ENCODE measurements at regions not wholly inside any gene's neighbourhood (a gene's known extent, or its start where the extent isn't known, plus 50 kb on each side); places are given as distances from the start of the nearest gene placed in this dataset.
A peak's percentile ranks its signal among the peaks of the same experiment; 100 is the strongest.

DNA sequence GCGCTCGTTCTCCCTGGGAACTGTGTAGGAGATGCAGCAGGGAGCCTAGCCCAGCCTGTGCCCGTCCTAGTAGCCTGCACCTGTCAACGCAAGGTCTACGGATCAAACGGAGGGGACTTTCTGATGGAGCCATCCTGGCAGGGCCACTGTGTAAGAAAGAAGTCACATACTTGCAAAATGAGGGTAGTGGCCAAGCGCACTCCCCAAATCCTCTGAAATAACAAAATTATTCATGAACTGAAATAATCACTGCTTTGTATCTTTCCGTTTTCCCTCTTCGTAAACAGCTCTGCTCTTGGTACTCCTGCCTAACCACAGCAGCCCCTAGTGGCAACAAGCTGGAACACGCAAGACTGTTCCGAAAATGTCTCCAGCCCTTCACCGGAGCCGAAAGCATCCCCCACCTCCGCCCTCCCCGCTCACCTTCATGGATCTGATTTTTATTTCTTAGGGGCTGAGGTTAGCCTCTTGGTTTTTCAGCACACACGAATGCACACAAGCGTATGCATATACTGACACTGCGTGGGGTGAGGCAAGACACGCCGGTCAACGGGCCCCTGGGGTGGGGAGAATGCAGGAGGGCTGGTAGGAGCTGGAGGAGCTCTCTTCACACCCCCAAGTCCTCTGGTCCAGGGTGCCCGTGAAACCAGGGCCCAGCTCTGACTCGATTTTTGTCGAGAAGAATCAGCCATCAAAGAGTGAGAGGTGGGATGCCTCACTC lies 100.8 kb downstream of the ABCC12 start:
- TF ChIP-seq, protein P1, sequence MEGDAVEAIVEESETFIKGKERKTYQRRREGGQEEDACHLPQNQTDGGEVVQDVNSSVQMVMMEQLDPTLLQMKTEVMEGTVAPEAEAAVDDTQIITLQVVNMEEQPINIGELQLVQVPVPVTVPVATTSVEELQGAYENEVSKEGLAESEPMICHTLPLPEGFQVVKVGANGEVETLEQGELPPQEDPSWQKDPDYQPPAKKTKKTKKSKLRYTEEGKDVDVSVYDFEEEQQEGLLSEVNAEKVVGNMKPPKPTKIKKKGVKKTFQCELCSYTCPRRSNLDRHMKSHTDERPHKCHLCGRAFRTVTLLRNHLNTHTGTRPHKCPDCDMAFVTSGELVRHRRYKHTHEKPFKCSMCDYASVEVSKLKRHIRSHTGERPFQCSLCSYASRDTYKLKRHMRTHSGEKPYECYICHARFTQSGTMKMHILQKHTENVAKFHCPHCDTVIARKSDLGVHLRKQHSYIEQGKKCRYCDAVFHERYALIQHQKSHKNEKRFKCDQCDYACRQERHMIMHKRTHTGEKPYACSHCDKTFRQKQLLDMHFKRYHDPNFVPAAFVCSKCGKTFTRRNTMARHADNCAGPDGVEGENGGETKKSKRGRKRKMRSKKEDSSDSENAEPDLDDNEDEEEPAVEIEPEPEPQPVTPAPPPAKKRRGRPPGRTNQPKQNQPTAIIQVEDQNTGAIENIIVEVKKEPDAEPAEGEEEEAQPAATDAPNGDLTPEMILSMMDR (IDR thresholded peaks at IDR 0.05): peak in 2 of 3 donors; percentile 53 to 60
- no peak for TF ChIP-seq POLR2AphosphoS5 (IDR thresholded peaks at IDR 0.05)
